HG03196 (cell line): ENCODE measurements at regions not wholly inside any gene's neighbourhood (a gene's known extent, or its start where the extent isn't known, plus 50 kb on each side); places are given as distances from the start of the nearest gene placed in this dataset.
"Not testable (repeated sequence)": the region's sequence is repeated elsewhere in the genome, so short reads cannot be mapped to it uniquely, and the experiment has no call there.

Experiments
- ATAC-seq: cut with Tn5 transposase; IDR thresholded peaks from one replicate; pipeline ENCODE4 v1.9.1; 2021; ENCODE audit not compliant: unreplicated experiment

GRCh38 chr2:47690706-47691325 is 92.1 kb upstream of the MSH6 start:
- not testable (repeated sequence) for ATAC-seq

DNA sequence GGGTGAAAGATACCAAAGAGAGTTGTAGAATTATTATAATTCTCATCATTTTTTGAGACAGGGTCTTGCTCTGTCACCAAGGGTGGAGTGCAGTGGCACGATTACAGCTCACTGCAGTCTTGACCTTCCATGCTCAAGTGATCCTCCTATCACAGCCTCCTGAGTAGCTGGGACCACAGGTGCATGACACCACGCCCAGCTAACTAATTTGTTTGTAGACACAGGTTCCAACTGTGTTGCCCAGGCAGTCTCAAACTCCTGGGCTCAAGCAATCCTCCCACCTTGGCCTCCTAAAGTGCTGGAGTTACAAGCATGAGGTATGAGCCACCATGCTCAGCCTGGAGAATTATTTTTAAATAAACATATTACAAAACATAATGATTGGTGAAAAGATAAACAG is 92.8 kb upstream of the MSH6 start:
- ATAC-seq, result no peak

DNA sequence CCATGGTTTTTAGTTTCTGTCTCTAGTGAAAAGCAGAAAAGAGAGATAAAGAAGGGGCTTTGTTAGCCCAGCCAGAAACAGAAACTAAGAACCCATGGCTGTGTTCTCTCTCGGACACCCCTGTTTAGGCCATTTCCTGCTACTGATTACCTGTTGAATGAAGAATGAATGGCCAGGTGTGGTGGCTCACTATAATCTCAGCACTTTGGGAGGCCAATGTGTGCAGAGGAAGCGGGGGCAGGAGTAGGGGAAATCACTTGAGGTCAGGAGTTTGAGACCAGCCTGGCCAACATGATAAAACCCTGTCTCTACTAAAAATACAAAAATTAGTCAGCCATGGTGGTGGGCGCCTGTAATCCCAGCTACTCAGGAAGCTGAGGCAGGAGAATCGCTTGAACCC is 93.8 kb upstream of the MSH6 start:
- ATAC-seq, result peak; percentile 66

- peak; percentile 9 for ATAC-seq
Measured at GRCh38 chr2:47688561-47688960, 94.4 kb upstream of the MSH6 start.

GRCh38 chr2:47687856-47688255 is 95.1 kb upstream of the MSH6 start:
- ATAC-seq, result no peak

GRCh38 chr2:47686018-47686417 is 96.9 kb upstream of the MSH6 start:
- no peak for ATAC-seq

GRCh38 chr2:47682216-47682749 is 100.7 kb upstream of the MSH6 start:
- no peak for ATAC-seq

- no peak for ATAC-seq
Measured at GRCh38 chr2:47676261-47676926, 105.6 kb upstream of the KCNK12 start.

DNA sequence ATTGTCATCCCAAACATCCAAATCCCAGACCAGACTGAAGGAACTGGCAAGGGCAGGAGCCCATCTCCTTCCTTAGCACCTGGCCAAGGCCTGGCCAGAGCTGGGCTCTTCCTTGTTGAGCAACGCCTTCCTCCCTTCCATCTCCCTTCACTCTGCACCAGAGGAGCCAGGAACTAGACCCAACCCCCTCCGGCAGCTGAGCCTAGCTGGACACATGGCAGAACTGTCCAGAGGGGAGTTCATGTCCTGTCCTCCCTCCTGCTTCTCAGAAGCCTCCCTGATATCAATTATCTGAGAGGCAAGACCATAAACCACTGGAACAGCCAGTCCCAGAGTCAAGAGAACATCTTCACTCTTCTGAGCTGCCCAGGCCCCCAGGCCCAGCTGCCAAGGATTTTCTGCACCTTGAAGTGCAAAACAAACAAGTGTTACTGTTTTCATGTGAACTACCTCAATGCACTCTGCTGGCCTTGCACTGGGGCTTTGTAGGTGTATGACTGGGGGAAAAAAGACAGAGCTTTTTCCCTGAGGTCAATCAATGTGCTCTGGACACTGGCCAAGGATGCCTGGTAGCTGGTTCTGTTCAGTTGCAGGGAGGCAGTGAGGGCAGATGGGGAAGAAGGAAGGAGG is 104.5 kb upstream of the KCNK12 start:
- ATAC-seq, result no peak

DNA sequence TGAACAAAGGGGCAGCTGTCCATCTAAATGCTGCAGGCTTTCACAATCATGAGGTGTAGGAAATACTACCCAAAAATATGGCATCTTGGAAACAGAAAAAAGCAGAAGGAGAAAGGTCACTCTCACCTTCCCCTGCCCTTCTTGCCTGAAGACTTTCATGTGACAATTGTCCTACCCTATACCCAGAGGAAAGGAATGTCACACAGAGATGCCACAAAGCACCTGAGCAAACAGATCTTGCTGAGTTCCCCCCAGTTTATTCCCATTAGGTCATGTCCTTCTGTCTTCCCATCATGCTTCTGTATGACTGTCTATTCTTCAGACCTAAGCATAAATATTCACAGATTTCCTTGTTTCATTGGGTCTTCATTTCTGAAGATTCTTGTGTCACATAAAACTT is 95.5 kb upstream of the KCNK12 start:
- no peak for ATAC-seq

GRCh38 chr2:47664817-47665216 is 94.0 kb upstream of the KCNK12 start:
- ATAC-seq, result no peak

DNA sequence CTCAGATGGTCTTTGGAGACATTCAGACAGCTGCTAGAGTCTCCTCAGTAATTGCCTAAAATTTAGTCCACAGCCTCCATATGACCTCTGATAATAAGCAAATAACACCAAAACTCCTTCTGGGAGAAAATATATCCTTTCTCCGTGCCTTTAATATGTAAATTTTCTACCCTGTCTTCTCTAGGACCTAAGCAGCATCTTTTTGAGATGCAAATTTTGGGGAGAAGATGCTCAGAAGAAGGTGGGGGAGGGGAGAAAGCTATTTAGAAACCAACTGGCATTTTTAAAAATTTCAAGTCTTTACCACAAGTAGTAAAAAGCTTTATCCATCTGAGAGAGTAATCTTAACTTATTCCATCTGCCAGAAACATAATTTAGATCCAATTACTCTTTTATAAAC is 91.8 kb upstream of the KCNK12 start:
- ATAC-seq, result no peak

DNA sequence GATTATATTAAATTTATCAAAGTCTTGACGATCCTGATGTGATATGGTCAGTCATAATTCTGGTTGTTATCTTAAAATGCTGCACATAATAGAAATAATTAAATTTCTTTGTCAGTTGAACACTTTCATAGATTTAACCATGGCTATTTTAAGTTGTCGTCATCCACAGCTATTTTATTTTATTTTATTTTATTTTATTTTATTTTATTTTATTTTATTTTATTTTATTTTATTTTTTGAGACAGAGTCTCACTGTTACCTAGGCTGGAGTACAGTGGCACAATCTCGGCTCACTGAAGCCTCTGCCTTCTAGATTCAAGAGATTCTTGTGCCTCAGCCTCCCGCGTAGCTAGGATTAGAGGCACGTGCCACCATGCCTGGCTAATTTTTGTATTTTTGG is 90.5 kb upstream of the KCNK12 start:
- no peak for ATAC-seq

DNA sequence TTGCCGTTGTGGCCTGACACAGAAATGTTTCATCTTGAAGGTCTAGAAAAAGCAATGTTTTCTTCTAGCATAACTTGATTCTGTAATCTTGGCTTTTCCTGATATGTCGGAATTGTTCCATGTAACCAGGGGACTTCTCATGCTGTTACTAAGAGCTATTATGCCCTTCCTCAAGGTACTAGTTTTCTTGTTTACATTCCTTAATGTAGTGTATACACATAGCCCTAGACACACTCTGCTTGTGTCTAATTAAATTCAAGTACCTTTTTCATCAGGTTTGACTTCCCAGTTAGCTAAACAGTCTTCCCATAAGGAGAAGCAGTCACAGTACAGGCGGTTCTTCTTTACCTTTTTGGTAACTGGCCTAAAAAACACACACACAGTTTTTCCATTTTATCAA is 89.4 kb upstream of the KCNK12 start:
- no peak for ATAC-seq

GRCh38 chr2:47658646-47659320 is 88.0 kb upstream of the KCNK12 start:
- ATAC-seq, result no peak

- no peak for ATAC-seq
Measured at GRCh38 chr2:47657886-47658489, 87.2 kb upstream of the KCNK12 start.

DNA sequence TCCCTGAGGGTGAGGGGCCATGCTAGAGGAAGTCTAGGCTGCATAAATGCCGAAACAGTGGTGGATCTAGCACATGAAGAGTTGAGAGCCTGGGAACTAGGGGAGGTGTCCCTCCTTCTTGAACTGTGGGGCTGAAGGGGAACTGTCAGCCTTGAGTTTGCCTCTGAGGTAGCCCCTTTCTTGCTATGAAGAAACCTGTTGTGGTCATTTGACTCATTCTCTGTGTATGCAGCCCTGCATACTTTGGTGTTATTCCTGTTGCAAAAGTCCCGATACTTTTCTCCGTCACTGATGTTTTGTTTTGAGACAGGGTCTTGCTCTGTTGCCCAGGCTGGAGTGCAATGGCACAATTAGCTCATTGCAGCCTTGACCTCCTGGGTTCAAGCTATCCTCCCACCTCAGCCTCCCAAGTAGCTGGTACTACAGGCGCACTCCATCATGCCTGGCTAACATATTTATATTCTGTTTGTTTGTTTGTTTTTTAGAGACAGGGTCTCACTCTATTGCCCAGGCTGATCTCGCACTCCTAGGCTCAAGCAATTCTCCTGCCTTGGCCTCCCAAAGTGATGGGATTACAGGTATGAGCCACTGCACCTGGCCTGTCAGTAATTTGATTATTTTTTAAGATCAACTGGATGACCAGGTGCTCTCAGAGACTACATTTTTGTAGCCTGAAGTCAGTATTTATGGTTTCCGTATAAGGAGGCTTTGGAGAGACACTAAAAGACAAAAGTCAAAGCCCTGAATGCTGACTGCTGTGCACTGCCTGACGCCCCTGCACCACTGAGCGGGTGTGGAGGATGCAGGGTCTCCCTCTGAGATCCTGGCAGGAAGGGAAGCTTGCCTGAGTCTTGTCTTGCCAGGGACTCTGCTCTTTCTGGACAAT is 86.2 kb upstream of the KCNK12 start:
- ATAC-seq, result no peak

- ATAC-seq, result no peak
Measured at GRCh38 chr2:47655563-47655880, 84.7 kb upstream of the KCNK12 start.

GRCh38 chr2:47654790-47655562 is 84.2 kb upstream of the KCNK12 start:
- ATAC-seq, result peak; percentile 77
